ENCODE measurements at regions not wholly inside any gene's neighbourhood (a gene's known extent, or its start where the extent isn't known, plus 50 kb on each side); places are given as distances from the start of the nearest gene placed in this dataset.
"Not testable (repeated sequence)": the region's sequence is repeated elsewhere in the genome, so short reads cannot be mapped to it uniquely, and the experiment has no call there.

DNA sequence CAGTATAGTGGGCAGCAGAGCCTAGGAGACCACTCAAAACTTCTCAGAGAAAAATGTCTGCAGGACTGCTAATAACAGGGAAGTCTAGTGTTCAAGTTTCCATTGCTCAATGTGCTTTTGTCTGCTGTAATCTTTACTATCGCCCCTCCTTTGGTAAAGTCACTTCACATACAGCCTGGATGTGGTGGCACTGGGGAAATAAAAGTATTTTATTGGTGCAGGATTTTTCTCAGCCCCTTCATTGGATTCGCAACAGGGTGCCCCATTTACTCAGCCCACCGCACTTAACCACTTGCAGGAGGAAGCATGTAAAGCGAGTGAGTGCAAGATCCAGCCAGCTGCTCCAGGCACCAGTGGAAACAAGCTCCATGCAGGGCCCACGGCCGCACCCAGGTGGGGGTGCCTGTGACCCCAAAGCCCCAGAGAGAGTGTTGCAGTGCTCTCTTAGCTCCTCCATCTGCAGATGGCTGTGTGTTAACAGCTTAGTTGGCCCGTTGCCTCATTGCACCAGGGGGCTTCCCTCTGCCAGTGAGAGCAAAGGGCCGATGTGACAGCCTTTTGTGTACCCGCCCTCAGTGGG lies 163.5 kb upstream of the TMEM72 start:
- DNase-seq = no peak

DNA sequence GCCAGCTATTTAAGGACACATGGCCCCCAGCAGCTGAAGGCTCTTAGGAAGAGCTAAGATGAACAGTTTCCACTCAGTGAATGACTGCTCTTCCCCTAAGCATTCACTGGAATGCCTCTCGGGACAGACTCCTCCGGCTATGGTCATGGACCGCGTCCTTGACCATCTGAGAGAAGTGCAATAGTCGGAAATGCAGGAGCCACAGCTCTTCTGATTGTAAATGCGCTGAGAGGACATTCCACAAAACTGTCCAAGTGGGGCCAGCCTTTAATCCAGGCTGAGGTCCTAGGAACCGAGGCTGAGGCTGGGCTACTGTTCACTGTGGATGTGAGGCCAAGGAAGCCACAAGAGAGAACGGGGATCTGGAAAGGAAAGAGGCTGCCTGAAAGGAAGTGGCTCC lies 162.0 kb upstream of the TMEM72 start:
- no peak for DNase-seq

DNA sequence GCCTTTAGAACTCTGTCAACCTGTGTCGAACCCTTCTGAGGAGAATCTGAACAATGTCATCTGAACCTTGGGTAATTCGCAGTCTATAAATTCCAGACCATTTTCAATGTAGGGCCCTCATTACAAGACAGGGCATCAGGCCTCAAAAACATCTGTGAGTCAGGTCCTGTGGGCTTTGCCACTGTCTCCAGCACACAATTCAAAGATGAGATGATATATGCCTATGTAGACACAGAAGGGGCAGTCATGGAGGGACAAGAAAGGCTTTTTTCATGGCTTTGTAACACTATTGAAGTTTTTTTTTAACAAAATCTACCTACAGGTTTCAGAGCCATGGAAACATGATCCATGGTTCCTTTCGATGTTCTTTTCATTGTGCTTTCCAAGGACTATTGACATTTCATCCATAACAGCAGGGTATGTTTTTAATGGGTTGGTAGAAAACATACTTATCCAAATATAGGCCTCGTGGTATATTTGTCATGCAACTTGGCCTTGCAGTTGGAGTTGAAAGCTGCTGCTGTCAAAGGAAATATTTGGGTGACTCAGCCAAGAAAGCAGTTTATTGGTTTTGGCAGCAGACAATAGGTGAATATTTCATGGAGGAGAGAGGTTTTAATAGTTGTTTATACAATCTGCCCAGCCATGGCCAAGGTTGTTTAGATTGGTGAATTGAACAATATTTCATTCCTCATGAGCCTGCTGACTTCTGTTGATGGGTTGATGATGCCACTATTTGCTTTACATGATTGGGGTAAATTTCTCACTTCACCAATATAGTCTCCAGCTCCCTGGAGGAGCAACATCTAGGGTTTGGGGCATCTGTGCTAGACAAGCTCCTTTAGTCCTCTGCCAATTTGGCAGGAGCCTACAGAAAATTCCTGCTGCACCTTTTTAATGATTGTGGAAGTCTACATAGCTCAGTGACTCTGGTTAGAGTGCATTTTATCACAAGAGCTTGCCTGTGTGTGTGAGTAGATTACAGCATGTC lies 158.4 kb upstream of the TMEM72 start:
- DNase-seq = no peak

DNA sequence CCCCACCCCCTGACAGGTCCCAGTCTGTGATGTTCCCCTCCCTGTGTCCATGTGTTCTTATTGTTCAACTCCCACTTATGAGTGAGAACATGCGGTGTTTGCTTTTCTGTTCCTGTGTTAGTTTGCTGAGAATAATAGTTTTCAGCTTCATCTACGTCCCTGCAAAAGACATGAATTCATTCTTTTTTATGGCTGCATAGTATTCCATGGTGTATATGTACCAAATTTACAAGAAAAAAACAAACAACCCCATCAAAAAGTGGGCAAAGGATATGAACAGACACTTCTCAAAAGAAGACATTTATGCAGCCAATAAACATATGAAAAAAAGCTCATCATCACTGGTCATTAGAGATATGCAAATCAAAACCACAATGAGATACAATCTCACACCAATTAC lies 156.8 kb upstream of the TMEM72 start:
- DNase-seq = not testable (repeated sequence)

DNA sequence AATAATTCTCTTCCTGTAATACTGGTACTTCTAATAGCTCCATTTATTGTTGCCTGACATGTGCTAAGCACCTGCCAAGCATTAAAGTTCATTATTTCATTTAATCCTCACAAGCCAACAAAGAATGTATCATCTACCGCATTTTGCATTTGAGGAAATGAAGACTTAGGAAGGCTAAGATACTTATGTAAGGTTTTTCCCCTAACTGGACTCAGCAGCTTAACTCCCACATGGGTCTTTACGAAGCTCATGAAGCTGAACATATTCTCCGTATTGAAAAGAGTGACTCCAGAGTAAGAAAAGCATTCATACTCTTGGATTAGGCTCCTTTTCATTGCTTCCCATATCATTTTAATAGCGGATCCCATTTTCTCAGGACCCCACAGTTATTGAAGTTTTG lies 155.7 kb upstream of the TMEM72 start:
- no peak for DNase-seq

DNA sequence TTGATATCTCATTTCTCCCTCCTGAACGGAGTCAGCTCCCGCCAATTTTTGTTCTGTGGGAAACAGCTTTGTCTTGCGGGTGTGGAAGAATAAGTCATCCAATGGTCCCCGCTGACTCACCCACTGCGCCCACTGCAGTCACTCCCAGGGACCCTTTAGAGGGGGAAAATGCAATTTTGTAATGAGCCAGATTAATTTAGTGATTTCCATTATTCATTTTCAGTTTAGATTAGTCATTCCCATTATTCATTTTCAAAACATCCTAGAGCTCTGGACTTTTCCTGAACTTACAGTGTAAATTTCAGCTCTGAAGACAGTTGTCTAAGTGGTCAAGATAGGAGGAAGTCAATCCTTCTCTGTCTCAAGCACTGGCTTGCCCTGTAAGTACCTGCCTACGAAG lies 154.9 kb upstream of the TMEM72 start:
- DNase-seq = no peak

DNA sequence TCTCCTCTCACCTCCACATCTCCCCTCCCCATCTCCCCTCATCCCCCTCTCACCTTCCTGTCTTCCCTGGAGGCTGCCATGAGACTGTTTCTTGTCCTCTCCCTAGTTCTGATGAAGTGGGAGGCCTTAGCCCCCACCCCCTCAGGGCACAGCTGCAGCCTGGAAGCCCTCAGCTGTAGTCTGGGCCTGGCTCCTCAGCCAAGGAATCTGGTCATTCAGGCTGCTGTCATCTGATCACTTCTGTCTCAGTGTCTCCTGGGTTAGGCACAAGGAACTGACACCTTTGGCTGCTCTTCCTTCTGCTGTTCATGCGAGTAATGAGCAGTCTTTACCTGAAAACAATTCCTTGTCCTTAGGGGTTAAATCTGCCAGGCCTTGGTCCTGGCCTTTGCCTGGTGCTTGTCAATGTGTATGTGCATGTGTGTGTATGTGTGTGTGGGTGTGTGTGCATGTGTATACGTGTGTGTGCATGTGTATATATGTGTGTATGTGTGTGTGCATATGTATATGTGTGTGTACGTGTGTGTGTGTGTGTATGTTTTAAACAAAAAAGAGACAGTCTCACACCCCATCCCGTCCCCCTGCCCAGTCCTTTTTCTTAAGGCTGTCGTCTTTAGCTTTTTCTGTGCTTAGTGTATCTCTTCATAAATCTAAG lies 153.5 kb upstream of the TMEM72 start:
- DNase-seq = no peak

DNA sequence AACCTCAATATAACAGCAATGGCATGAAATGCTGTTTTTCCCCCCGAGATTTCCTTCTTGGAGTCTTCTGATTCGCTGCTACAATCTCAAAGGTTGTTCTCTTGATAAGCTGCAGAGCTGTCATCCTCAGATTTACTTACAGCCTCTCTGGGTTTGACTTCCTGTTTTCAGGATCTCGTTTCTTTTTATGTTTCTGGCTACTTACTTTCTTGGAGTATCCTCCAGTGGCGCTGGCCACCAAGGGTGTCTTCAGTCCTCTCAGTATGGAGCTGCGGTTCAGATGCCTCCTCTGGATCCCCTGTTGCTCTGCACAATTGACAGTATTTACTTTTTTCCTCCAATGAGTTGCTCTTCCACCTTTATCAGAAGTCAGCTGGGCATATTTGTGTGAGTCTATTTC lies 152.0 kb upstream of the TMEM72 start:
- DNase-seq = no peak

DNA sequence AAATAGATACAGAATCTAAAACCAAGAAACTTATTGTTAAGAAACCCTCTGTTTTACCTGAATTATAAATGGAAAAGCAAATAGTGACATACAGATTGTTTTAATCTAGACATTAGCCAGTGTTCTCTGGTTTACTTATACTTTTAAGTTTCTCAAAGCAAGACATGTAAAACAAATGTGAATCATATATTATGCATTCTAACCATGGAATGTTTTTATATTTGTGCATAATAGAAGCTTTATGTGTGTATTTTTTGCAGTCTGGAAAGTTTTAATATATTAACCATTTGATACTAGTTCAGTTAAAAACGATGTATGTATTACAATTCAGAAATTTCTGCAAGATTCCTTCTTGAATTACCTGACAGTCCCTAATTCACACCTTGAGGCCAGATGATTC lies 150.6 kb upstream of the TMEM72 start:
- DNase-seq = no peak

DNA sequence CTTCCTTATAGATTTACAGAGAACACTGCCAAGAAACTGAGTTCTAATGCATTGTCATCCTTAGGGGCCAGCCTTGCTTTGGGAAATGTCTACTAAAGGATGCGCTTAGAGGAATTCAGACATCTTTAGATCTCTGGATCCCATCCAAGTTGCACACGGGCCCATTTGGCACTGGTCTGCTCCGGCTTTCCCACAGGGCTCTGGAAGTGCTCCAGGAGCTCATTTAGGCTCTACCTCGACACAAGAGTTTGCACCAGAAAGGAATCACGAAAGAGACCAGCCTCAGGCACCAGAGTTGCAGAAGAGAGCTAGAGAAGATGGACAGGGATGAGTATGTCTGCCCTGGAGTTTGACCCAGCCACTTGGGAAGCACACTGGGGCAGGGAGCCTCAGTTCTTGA lies 150.1 kb upstream of the TMEM72 start:
- no peak for DNase-seq

DNA sequence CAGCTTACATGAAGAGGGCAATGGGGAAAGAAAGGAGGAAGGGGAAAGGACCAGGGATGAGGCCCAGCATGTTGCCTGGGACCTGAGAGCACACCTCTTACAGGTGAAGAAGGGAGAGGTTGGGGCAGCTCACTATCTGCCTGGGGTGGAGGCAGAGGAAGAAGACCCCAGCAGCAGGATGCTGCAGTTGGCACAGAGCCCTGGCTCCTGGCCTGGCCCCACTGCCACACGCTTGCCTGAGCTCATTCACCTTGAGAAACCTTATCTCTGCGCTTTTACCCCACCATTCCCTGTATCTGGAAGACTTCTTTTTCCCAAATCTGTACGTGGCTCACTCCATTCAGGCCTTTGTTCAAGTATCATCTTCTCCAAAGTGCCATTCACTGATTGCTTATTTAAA lies 147.8 kb upstream of the TMEM72 start:
- no peak for DNase-seq

DNA sequence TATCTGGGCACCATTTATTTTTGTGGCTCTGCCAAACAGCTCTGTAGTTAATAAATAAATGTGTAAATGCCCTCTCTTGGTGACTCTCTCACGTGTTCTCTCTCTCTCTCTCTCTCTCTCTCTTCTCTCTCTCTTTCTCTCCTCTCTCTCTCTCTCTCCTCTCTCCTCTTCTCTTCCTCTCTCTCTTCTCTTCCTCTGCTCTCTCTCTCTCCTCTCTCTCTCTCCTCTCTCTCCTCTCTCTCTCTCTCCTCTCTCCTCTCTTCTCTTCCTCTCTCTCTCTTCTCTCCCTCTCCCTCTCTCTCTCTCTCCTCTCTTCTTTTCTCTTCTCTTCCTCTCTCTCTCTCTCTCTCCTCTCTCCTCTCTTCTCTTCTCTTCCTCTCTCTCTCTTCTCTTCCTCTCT lies 145.8 kb upstream of the TMEM72 start:
- no peak for DNase-seq

DNA sequence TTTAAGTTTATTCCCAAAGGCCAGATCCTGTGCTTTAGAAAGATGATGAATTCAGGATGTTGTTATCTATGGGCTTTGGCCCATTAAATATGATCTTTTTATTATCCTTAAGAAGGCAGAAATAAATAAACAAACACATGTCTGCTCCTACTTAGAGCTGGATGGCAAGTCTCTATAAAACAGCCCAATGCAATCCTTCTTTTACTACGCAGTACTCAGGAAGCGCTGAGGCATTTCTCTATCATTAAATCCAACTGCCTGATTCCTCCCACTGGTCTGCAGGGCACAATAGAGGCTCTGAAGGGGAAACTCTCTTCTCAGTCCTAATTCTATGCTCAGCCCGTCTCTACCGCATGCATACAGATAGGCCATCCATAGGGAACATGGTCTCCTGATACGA lies 144.5 kb upstream of the TMEM72 start:
- no peak for DNase-seq

DNA sequence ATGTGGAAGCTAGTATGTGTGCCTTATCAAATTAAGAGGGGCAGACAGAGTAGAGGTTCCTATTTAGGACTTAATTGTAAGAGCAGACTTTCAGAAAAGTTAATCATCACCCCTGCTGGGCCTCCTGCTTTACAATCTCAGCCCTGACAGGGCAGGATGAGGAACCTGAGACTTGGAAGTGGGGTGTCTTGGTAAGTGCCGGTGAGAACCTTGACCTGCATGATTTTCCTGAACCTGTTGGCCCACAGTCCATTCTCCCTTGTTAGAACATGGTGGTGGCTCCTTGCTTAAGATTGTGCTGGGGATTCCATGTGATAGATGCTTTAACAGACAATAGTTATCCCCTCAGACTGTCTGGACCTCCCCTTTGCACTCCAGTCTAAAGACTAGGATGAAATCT lies 141.7 kb upstream of the TMEM72 start:
- DNase-seq = no peak

DNA sequence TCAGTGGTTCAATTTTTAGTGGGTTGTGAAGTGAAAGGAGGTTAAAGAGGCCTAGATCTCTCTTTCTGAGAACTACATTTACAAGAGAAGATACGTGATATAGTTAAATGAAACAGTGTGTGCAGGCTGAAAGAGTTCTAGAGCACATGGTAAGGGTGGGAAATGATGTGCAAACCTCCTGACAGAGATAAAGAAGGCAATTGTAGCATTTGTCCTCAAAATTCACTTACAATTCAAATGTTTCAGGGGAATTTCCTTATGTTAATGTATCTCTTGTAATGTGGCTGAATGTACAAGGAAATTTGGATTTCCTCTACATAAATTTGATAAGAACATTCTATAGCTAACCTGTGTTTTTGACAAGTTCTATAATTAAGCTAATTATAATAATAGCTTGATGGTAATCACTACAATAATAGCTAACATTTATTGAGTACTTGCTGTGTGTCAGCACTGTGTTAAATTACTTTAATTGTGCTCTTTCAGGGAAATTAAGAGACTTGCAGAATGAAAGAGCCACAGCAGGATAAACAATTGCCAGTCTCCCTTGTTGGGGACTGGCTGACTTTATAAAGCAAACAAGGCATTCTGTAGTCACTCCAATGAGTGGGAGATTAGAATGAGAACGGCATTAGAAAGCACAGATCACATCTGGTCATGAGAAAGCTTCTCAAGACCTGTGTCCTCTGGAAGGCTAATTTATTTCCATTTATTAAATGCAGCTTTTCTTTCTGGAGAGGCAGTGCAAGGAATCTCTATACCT lies 139.7 kb upstream of the TMEM72 start:
- no peak for DNase-seq

DNA sequence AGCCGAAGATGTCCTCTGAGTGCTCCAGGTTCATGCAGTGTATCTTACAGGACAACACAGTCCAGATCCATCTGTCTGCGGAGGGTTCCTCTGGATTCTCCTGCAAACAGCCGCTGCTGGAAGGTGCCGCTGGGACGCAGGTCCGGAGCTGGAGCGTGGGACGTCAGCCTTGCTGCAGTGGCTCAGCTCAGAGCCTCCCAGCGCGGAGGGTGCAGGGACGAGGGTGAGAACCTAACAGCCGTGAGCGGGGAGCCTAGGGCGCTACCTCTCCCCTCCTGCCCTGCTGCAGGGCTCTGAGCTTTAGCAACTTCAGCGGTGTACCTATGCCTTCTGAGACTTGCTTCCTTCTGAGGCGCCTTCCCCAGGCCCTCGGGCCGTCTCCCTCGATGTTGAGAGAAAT lies 137.6 kb upstream of the TMEM72 start:
- DNase-seq = no peak

DNA sequence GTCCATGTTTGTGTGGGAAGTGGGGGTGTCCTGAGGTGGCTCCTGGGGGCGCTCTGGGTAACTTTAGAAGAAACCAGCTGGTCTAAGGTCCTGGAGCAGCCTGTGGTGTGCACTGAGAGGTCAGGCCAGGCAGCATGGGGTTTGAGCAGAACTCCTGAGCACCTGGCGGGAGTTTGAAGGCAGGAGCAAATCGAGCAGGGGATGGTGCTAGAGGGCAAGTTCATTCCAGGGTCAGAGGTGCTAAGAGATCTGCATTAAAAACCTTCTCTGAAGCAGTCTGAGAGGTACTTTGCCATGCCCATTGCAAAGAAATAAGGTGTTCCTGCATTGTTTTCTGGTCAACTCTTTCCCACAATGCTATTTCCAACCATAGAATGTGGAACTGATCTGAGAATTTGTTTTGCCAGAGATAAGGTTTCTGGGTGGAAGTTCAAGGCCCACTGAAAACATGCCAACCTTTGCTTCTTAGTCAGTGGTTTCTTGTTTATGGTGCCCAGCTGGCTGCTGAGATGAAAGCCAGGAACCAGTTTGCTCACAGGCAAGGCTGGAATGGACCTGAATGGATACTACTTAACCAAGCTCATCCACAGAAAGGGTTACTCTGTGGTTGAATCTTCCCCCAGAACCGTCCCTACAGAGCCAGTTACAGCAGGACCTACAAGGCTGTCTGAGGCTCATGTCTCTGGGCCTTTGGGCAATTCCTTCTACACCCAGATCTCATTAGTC lies 136.3 kb upstream of the TMEM72 start:
- no peak for DNase-seq

DNA sequence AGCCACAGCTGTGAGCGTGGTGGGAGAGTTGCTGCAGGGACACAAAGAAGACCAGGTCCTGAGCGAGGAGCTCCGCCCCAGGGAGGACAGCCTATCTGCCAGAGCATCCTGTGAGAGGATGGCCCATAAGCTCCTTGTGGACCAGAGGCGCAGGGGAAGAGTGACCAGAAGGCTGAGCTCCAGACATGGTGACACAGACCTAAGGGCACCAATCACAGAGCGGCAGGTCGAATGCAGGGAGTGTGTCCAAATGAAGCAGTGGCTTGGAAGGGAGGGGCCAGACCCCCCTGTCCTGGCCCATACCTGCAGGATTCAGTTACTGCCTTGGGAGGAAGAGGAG lies 135.8 kb upstream of the TMEM72 start:
- no peak for DNase-seq

DNA sequence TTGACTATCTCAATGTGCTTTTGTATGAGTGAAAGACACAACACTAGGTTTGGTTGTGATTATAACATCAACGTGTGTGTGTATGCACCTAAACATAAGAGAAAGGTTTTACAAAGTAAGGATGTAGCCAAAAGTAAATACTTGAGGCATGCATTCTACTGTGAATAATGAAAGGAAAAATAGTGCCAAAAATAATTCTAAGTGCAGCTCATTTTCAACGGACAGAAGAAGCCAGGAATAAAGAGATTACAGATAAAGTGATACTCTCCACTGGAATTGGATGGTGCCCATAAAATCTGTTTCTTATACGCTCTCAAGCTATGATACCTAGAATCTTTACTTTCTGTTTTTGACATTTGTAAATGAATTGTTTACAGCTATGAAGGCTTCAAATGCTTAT lies 135.0 kb upstream of the TMEM72 start:
- DNase-seq = no peak

DNA sequence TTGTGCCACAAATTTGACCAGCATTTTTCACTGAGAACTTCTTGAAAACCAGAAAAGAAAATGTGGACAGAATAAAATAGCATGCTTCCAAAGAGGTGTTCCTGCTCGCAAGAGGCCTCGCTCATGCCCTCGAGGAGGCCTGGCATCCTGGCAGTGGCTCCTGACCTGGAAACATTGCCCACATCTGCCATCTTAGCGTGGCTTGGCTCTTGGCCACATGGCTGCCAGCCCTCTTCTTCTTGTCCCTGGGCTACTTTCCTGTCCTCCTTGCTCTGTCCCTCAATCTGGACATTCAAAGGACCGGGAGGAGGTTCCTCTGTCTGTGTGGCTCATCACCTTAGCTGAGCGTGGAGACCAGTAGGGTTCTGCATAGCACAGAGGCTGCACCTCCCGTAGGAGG lies 131.6 kb upstream of the TMEM72 start:
- DNase-seq = no peak

DNA sequence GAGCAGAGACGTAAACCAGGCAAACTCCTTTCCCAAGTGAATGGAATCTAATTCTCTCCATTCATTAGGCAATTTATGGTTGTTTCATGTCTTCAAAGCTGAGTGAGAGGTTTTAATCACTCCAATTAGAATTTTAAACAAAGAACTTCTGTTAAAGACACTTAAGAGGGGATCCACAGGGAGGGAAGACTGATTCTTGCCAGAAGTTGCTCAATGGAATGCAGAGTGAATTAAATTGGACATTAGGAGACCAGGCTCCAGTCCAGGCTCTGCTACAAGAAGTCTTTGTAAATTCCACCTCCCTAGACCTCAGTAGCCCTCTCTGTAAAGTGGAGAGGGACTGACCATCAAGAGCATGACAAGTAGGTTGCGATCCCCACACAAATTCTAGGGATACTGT lies 130.7 kb upstream of the TMEM72 start:
- DNase-seq = no peak

DNA sequence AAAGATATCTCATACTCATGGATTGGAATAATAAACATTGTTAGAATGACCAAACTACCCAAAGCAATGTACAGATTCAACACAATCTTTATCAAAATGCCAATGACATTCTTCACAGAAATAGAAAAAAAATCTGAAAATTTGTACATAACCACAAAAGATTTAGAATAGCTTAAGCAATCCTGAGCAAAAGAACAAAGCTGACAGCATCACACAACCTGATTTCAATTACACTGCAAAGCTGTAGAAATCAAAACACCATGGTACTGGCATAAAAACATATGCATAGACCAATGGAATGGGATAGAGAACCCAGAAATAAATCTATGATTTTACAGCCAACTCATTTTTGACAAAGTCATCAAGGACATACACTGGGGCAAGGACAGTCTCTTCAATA lies 130.0 kb upstream of the TMEM72 start:
- DNase-seq = no peak

Data from GOT3 (cell line).